Skeletal muscle cell (primary cell): ENCODE measurements at regions not wholly inside any gene's neighbourhood (a gene's known extent, or its start where the extent isn't known, plus 50 kb on each side); places are given as distances from the start of the nearest gene placed in this dataset.

Experiments used
- DNase-seq: peaks from one replicate; pipeline ENCODE4 v3.0.0-alpha.2; 2010; ENCODE audit warnings: low read depth
- H3K4me3 ChIP-seq: 2 replicates; pipeline ENCODE4 v1.5.1; 2011; ENCODE audit warnings: low read depth, mild to moderate bottlenecking, control low read depth, low read length, moderate library complexity

DNA sequence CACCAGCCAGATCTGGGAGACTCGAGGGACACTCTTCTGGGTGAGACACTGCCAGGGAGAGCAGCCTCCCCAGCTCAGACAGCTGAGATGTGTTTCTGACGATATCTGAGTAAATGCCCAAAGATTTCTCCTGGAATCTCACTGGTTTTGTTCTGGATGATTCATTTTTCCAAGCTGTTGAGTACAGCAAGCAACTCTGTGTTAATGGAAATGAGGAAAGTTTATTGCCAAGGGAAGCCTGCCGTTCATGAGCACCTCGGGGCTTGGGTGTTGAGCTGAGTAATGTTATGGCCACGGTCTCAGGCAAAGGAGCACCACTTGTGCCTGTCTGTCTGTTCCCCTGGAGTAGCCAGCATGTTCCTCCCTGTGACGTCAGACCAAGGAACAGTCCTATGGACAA is 1132.4 kb downstream of the BRD1 start:
- no peak overlapping the region for H3K4me3 ChIP-seq
- DNase-seq, result no peak

DNA sequence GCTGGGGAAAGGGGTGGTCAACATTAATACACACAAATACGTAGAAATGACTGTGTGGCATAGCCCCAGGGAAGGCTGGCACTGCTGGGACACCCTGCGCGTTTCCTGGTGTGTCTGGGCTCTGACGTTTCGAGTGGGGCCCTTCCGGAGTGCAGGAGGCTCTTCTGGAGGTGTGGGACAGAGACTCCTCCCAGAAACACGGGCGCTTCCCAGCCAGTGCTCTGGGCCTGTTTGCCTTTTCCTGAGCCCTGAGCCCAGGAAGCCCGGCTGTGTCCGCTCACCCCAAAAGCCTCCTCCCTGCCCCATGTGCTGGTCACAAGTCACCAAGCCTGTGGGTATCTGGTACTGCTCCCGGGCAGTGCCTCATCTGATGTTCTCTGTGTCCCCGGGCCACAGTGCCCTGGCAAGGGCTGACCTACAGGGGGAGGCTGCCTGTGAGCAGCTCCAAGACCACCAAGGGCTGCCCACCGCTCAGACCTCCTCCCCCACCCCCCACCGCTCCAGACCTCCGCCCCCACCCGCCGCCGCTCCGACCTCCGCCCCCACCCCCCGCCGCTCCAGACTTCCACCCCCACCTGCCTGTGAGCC is 1133.3 kb downstream of the BRD1 start:
- no peak for DNase-seq
- H3K4me3 ChIP-seq, result no peak overlapping the region

DNA sequence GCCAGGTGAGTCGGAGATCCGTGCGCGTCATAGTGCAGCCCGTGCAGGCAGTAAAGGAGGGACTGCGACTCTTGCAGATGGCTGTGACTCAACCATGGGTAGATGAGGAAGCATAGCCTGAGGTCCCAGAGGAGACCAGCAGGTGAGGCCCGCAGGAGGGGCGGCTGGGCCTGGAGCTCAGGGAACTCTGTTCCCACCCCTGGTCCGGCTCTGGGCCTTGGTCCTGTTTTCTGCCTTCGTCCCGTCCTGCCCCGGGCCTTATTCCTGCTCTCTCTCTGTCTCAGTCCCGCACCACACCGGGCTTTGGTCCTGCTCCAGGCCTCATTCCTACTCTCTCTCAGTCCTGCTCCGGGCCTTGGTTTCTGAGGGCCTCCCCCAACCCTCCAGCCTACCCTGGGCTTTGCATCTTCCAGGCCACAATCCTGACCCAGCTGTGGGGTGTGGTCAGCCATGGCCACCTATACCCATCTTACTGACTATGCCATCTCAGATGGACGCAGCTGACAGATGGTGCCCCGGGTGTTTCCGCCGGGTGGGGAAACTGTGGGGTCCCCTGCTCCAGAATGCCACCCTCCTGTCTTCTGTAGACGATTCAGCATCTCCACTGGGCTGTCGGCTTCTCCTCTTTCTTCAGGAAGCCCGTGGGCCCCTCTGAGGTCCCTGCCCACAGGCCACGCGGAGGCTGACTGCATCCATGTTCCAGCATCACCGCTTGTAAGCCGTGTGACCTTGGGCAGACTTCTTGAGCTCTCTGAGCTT is 1134.1 kb downstream of the BRD1 start:
- H3K4me3 ChIP-seq, result no peak overlapping the region
- no peak for DNase-seq

DNA sequence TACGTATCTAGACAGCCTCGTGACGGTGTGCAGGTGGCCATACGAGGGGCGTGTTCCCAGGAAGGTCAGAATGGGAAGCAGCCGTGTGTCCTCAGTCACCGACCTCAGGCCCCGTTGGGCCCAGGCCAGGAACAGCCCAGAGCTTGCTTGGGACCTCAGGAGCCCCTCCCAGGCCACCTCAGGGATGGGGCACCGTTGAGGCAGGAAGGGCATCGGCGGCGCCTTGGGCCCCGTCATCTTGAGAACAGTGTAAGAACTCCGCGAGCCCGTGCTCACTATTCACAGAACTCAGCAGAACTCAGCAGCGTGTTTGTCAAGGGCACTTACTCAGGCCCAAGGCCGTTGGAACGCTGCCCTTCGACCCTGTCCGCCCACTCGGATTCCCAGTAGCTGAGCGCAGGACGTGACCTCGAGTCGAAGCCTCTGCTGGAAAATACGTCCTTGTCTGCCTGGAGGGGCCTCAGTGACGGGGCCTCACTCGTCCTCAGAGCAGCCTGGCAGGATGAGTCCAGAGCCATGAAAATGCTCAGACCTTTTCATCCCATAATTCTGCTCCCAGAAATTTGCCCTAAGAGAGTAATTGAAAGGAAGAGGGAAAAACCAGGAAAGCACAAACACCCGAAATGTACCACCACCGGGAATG is 1134.8 kb downstream of the BRD1 start:
- no peak for DNase-seq
- no peak overlapping the region for H3K4me3 ChIP-seq

DNA sequence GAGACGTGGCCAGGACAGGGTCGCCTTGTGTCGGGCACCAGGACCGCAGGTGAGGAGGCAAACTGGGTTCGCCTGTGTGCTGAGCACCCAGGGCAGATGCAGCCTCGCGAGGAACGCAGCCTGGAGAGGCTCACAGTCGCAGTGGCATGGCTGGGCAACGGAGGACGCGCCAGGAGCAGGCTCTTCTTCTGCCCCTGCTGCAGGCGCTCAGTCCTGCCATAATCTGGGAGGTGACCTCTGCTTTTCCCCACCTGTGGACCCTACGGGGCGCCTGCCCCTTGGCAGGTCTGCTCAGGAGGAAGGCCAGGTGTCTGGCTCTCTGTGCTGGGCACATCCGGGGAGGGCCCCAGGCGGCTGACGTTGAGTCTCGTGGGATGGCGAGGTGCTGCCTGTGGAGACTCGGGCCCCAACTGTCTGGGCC is 1136.2 kb downstream of the BRD1 start:
- no peak for DNase-seq
- H3K4me3 ChIP-seq, result no peak overlapping the region

DNA sequence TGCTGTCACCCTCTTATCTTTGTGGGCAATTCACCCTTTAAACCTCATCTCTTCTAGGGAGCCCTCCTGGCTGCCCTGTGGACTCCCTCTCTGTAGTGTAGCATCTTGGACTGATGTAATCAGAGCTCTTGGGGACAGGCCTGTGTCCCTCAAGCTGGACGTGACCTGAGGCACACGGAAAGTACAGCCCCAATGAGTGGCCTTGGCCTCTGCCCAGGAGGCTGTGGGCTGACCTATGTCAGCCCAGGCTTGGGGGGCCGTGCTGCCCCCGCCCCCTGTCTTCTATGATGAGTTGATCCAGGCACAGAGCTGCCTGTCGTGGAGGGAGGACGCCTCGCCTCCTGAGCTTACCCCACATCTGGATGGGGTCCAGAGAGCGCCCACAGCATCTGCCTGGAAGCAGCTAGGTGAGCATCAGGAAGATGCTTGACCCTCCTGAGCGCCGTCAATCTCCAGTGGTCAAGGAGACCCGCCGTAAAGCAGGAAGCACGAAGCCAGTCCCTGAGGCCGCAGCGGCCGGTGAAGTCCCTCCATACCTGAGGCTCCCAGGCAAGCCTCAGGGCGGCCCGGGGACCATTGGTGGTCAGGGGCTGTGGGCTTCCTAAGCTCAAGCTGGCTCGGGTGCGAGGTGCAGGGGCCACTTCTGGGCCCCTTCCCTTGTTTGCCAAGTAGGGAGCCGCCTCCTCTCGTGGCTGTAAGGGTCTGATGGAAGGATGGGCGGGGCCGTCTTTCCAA is 1136.9 kb downstream of the BRD1 start:
- no peak for DNase-seq
- H3K4me3 ChIP-seq, result no peak overlapping the region

DNA sequence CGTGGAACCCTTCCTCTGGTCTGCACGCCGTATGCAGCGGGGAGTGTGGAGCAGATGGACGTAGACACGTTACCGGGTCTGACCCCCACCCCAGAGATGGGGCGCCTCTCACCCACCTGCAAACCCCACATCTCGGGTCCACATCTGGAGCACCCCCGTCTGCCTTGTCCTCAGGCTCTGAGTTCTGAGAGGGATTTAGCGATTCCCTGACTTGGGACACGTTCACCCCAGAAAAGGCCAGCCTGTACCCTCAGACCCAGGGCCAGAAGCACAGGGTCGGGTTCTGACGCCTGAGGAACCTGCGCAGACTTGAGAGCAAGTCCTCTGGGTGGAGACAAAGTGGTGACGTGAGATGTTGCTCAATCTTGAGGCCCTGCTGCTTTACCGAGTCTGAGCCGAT is 1138.5 kb downstream of the BRD1 start:
- H3K4me3 ChIP-seq, result no peak overlapping the region
- DNase-seq, result no peak

DNA sequence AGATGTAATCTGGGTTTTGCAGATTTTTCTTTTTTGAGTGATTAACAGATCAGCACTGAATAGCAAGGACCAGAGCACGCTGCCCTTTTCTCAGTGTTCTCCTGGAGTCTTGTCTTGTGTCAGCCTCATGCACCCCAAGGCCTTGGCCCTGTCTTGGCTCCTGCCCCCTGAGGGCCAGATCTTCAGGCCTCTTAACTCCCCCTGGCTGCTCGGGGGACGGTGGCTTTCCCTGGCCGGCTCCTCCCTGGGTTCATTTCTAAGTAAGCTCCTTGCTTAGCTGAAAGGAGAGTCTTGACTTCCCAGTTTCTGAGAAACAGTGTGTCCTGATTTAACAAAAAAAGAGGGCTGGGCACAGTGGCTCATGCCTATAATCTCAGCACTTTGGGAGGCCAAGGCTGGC is 1139.3 kb downstream of the BRD1 start:
- H3K4me3 ChIP-seq, result no peak overlapping the region
- no peak for DNase-seq

DNA sequence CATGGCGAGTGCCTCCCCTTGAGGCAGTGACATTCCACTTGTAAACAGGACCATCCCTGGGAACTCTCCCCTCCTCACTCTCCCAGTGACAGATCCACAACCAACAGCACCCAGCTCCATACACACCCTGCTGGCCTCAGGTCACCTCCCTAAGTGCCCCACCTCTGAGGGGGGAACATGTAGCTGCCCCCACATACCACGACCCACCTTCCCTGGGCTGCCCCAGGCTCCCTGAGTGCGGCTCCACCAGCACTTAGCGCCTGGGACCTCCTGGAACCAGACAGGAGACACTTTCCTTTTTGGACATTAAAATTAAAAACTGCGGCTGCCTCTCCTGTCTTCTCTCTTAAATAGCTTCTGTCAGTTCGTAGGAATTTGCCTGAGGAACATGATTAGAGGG is 1140.1 kb downstream of the BRD1 start:
- no peak overlapping the region for H3K4me3 ChIP-seq
- DNase-seq, result no peak

DNA sequence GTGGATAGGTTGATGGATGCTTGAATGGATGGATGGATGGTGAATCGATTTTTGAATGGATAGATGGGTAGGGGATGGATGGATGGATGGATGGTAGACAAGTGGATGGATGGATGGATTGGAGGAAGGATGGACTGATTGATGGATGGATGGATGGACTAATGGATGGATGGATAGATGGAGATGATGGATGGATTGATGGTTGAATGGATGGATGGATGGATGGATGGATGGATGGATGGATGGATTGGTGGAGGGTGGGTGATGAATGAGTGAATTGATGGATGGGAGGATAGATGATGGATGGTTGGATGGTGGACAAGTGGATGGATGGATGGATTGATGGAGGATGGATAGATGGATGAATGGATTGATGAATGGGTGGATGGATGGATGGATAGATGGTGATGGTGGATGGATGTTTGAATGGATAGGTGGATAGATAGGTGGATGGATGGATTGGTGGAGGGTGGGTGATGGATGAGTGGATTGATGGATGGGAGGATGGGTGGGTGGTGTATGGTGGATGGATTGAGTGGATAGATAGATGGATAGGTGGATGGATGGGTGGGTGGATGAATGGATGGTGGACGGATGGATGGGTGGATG is 1140.9 kb downstream of the BRD1 start:
- no peak overlapping the region for H3K4me3 ChIP-seq
- no peak for DNase-seq

DNA sequence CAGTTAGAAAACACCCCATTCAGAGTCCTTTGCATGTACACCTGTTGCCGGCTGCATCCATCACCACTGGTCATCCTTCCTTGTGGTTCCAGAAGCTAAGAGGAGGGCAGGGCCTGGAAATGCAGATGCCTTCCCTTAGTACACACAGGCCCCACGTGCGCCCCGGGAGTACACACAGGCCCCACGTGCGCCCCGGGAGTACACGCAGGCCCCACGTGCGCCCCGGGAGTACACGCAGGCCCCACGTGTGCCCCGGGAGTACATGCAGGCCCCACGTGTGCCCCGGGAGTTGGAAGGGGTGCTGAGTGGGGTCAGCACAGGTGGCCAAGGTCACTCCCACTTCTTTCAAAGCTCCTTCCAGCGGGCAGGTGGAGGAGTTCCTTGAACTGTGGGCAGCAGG is 1141.9 kb downstream of the BRD1 start:
- no peak overlapping the region for H3K4me3 ChIP-seq
- no peak for DNase-seq

DNA sequence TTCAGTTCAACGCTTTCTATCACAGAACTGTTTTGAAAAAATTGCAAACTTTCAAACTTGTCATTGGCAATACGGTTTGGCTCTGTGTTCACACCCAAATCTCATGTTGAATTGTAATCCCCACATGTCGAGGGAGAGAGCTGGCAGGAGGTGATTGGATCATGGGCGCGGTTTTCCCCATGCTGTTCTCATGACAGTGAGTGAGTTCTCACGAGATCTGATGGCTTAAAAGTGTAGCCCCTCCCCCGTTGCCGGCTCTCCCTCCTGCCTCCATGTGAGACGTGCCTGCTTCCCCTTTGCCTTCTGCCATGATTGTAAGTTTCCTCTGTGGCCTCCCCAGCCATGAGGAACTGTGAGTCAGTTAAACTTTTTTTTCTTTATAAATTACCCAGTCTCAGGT is 1144.0 kb downstream of the BRD1 start:
- no peak overlapping the region for H3K4me3 ChIP-seq
- DNase-seq, result no peak

DNA sequence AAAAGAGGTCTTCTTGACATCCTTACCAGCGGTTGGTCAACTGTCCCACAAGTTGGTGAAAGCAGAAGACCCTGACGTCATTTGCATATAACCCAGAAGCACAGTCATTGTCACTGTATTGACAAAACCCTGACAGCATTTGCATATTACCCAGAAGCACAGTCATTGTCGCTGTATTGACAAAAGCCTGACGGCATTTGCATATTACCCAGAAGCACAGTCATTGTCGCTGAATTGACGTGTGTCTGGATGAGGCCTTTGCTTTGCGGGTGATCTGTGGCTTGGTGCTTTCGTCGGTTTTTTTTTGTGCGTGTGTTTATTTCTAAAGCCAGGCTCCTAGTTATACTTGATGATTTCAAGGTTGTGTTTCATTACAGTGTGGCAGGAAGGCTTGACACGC is 1145.2 kb downstream of the BRD1 start:
- no peak overlapping the region for H3K4me3 ChIP-seq
- DNase-seq, result no peak

DNA sequence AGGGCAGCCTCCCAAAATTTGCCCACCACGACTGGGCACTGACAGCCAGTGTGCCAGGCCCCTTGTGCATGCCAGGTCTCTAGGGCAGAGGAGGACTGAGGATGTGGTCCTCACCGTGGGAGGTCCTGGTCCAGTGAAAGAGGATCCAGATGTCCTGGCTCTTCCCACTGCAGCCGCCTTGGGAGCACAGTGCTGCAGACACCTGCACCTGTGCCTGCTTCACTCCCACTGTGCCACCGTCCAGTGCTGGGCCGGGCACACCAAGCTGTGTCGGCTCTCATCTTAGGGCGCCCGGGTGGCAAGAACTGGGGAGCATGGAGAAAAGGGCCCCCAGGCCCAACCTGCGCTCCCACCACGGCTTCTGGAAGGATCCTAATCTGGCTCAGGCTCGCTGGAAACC is 1147.1 kb downstream of the BRD1 start:
- H3K4me3 ChIP-seq, result no peak overlapping the region
- no peak for DNase-seq

DNA sequence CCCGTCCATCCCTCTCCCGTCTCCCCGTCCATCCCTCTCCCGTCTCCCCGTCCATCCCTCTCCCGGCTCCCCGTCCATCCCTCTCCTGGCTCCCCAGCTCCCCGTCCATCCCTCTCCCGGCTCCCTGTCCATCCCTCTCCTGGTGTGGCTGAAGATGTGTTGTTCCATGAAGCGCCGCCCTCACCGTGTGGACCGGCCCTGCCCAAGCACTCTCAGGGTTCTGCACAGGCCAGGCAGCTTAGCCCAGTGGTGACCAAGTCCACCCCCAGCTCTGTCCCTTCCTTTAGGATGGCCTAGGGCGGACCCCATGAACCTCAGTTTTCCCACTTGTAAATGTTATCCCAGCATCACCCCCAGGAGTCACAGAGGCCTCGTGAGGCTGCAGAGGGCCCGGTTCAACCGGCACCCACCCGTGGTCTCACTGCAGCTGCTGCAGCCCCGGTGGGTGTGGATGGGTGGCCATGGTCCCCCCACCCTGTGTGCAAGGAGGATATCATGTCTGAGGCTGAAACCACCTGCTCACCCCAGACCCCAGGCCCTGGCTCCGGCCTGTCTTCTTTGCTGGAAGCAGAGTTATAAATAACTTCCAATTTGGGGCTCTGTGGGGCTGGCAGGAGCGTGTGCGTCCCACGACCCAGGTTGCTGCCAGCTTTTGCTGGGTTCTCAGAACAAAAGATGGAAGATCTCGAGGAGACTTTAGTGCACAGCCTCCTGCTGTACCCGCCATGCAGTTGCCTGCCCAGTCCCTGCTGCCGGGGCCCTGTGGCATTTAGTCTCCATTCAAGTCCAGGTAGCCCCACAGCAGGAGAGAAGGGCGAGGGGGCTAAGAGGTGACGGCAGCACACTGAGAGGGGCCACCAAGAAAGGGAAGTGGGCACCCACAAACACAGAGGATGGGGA is 1147.8 kb downstream of the BRD1 start:
- no peak overlapping the region for H3K4me3 ChIP-seq
- no peak for DNase-seq

DNA sequence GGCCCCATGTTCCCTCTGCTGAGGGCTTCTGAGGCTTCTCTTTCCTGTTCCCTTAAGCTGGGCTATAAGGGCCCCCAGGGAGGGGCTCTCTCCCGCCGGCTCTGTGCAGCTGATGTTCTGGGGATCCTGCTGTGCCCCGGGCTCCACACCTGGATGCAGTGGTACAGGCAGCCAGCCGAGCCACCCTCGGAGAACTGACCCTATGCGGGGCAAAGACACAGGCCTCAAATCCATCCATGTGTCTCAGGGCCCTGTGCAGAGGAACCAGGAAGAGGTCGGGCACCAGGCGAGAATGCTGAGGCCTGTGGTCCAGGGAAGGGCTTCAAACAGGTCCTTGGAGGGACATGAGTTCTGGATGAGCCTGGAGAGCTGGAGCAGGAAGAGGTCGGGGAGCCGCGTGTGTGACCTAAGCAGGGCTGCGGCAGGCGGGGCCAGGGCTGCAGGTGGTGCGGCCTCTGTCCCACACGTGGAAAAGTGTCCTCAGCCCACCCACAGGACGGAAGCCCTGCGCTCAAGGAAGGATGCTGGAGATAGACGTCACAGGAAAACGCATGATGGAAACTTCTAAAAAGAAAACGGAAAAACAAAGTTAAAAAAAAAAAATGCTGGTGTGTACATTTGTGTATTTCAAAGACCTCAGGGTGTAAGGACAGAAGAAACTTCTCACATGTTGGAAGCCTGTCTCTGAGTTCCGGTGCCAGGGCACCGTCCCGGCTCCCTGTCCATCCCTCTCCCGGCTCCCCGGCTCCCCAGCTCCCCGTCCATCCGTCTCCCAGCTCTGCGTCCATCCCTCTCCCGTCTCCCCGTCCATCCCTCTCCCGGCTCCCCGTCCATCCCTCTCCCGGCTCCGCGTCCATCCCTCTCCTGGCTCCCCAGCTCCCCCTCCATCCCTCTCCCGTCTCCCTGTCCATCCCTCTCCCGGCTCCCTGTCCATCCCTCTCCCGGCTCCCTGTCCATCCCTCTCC is 1149.2 kb downstream of the BRD1 start:
- no peak for DNase-seq
- no peak overlapping the region for H3K4me3 ChIP-seq

DNA sequence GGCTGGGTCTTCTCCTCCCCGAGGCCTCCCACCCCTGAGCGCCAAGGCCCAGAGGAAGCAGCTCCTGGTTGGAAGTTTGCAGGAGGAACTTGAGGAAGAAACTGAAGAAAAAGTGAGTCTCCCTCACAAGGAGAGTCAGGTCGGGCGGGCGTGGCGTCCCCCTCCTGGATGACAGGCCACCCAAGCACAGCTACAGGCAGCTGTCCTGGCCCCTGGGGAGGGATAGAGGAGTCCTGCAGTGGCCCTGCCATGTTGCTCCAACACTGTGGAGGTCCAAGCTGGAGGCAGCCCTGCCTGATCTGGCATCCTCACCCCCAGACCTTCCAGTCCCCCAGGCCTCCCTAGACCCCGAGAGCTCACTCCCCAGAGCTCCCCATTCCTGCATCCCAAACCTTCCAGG is 1150.1 kb downstream of the BRD1 start:
- no peak for DNase-seq
- H3K4me3 ChIP-seq, result no peak overlapping the region

DNA sequence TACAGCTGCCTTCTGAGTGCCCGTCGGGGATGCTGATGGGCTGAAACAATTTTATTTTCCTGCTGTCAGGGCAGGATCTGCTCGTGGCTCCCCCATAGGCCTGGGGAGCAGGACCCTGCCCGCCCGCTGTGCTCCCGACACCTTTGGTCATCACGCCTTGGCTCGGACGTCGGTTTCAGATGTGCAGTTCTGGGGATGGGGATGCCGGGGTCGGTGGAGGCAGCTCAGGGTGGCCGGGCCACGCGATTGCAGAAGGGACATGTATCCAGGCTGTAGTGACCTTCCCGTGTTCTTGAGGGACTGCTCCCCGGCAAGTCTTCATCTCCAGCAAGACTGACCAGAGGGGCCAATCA is 1150.5 kb downstream of the BRD1 start:
- H3K4me3 ChIP-seq, result no peak overlapping the region
- no peak for DNase-seq
